Endodermal cell (in vitro differentiated cells): ENCODE measurements at regions not wholly inside any gene's neighbourhood (a gene's known extent, or its start where the extent isn't known, plus 50 kb on each side); places are given as distances from the start of the nearest gene placed in this dataset.

Source experiments
- DNase-seq: peaks from one replicate; pipeline ENCODE4 v3.0.0-alpha.2; 2017
- H3K27ac ChIP-seq: 2 replicates; pipeline ENCODE4 v1.5.1; 2013; ENCODE audit warnings: mild to moderate bottlenecking, low read depth, low read length, moderate library complexity
- H3K27me3 ChIP-seq: 2 replicates; pipeline ENCODE4 v1.6.1; 2013; ENCODE audit warnings: mild to moderate bottlenecking, low read length, moderate library complexity; ENCODE audit not compliant: insufficient read depth, control insufficient read depth, poor library complexity, severe bottlenecking
- H3K36me3 ChIP-seq: 2 replicates; pipeline ENCODE4 v1.7.0; 2013; ENCODE audit warnings: mild to moderate bottlenecking, low read length, moderate library complexity; ENCODE audit not compliant: control insufficient read depth, insufficient read depth
- H3K4me1 ChIP-seq: one replicate; pipeline ENCODE4 v1.7.0; 2013; ENCODE audit warnings: low read length; ENCODE audit not compliant: control insufficient read depth, insufficient read depth
- H3K4me3 ChIP-seq: 2 replicates; pipeline ENCODE4 v1.5.1; 2013; ENCODE audit warnings: mild to moderate bottlenecking, low read length, moderate library complexity
- H3K9ac ChIP-seq: 2 replicates; pipeline ENCODE4 v1.6.1; 2013; ENCODE audit warnings: mild to moderate bottlenecking, low read length, moderate library complexity; ENCODE audit not compliant: poor library complexity, severe bottlenecking; ENCODE audit errors: extremely low read depth
- H3K9me3 ChIP-seq: 2 replicates; pipeline ENCODE4 v1.6.1; 2013; ENCODE audit warnings: mild to moderate bottlenecking, low read length, moderate library complexity; ENCODE audit not compliant: control insufficient read depth
- H3K27ac Mint-ChIP-seq: 2 replicates; pipeline ENCODE4 v1.8.0; 2020; ENCODE audit warnings: mixed read lengths
- H3K27me3 Mint-ChIP-seq: 2 replicates; pipeline ENCODE4 v1.8.0; 2021; ENCODE audit warnings: mild to moderate bottlenecking, mixed read lengths; ENCODE audit not compliant: insufficient read depth
- H3K36me3 Mint-ChIP-seq: 2 replicates; pipeline ENCODE4 v1.8.0; 2020; ENCODE audit warnings: low read depth, mixed read lengths
- H3K4me1 Mint-ChIP-seq: 2 replicates; pipeline ENCODE4 v1.8.0; 2020; ENCODE audit warnings: mixed read lengths
- H3K4me3 Mint-ChIP-seq: 2 replicates; pipeline ENCODE4 v1.8.0; 2020; ENCODE audit warnings: mild to moderate bottlenecking, moderate library complexity, mixed read lengths
- H3K9me3 Mint-ChIP-seq: 2 replicates; pipeline ENCODE4 v1.8.0; 2020; ENCODE audit warnings: mild to moderate bottlenecking, mixed read lengths
- WGBS, 2 experiments: methylation state at CpG; one replicate each; pipeline versions ENCODE4 v1.1.5 to v1.1.7; 2013; ENCODE audit warnings: missing lambda C conversion rate in 2 of 2, mixed read lengths in 1 of 2; ENCODE audit not compliant: insufficient coverage in 1 of 2, insufficient read length in 1 of 2; 5-methylcytosine and 5-hydroxymethylcytosine counted together
- TF ChIP-seq, protein P1 (sequence below): fragments of 200-600 bp; sonication (generic); conservative IDR thresholded peaks from 2 replicates; pipeline ENCODE4 v1.5.0; 2021; ENCODE audit warnings: antibody characterized with exemption, mild to moderate bottlenecking

DNA sequence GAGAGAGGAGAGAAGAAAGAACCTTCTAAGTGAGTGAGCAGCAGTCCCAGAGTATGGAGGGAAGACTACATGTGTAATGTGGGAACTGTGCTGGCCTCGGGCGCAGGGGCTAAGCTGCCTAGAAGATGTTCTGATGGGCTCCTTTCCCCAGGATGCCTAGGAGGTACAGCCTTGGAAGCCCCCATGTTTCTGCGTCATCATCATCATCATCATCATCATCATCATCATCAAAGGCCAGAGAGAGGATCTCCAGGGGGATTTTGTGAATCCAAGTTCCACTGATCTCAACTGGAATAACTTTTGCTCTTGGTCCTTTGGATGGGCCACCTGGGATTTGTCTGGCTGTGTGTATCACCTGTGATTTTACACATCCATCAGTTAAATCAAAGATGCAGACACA is 86.0 kb downstream of the BUB3 start:
- Mint-ChIP-seq H3K4me1 (peaks cover 6% of the 10 kb centered on the region), H3K27me3 (peaks cover 10% of the 10 kb centered on the region)
- WGBS, 2 experiments = 86 to 89% methylated on average over 1 to 3 of the region's 3 CpGs

GRCh38 chr10:123240776-123241175 is 86.6 kb downstream of the BUB3 start:
- no peaks in the 10 kb centered on the region for H3K4me1 ChIP-seq
- H3K9me3 ChIP-seq = no peaks in the 10 kb centered on the region
- peak; percentile 7 for DNase-seq
- H3K36me3 ChIP-seq = no peaks in the 10 kb centered on the region
- WGBS, 2 experiments = 90% methylated on average over 2 of the region's 2 CpGs; no CpG with 5 or more reads in 1 of the 2 experiments
- H3K4me3 ChIP-seq = no peak overlapping the region
- Mint-ChIP-seq H3K4me1 (peaks cover 6% of the 10 kb centered on the region), H3K36me3 (peaks cover under 1% of the 10 kb centered on the region), H3K9me3 (no peaks in the 10 kb centered on the region), H3K27ac (no peak overlapping the region), H3K27me3 (peaks cover 8% of the 10 kb centered on the region), H3K4me3 (no peak overlapping the region)
- H3K9ac ChIP-seq = no peak overlapping the region
- H3K27me3 ChIP-seq = no peaks in the 10 kb centered on the region
- TF ChIP-seq, protein P1, sequence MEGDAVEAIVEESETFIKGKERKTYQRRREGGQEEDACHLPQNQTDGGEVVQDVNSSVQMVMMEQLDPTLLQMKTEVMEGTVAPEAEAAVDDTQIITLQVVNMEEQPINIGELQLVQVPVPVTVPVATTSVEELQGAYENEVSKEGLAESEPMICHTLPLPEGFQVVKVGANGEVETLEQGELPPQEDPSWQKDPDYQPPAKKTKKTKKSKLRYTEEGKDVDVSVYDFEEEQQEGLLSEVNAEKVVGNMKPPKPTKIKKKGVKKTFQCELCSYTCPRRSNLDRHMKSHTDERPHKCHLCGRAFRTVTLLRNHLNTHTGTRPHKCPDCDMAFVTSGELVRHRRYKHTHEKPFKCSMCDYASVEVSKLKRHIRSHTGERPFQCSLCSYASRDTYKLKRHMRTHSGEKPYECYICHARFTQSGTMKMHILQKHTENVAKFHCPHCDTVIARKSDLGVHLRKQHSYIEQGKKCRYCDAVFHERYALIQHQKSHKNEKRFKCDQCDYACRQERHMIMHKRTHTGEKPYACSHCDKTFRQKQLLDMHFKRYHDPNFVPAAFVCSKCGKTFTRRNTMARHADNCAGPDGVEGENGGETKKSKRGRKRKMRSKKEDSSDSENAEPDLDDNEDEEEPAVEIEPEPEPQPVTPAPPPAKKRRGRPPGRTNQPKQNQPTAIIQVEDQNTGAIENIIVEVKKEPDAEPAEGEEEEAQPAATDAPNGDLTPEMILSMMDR = no peak
- no peak overlapping the region for H3K27ac ChIP-seq

More for the DNA sequence above, 86.0 kb downstream of the BUB3 start:
- Histone ChIP-seq H3K4me3 (no peak overlapping the region), H3K27ac (no peak overlapping the region), H3K4me1 (no peaks in the 10 kb centered on the region), H3K27me3 (no peaks in the 10 kb centered on the region), H3K36me3 (no peaks in the 10 kb centered on the region), H3K9ac (no peak overlapping the region), H3K9me3 (no peaks in the 10 kb centered on the region)
- Mint-ChIP-seq H3K36me3 (peaks cover 6% of the 10 kb centered on the region), H3K27ac (no peak overlapping the region), H3K4me3 (no peak overlapping the region), H3K9me3 (peaks cover 2% of the 10 kb centered on the region)
- TF ChIP-seq, protein P1 = no peak
- DNase-seq = peak; percentile 8

- peaks cover 6% of the 10 kb centered on the region for H3K4me1 Mint-ChIP-seq
- H3K4me1 ChIP-seq = no peaks in the 10 kb centered on the region
- no peaks in the 10 kb centered on the region for H3K9me3 ChIP-seq
- H3K9me3 Mint-ChIP-seq = no peaks in the 10 kb centered on the region
- DNase-seq = no peak
- no peak overlapping the region for H3K27ac ChIP-seq
- H3K36me3 ChIP-seq = no peaks in the 10 kb centered on the region
- peaks cover 8% of the 10 kb centered on the region for H3K27me3 Mint-ChIP-seq
- no peaks in the 10 kb centered on the region for H3K36me3 Mint-ChIP-seq
- TF ChIP-seq, protein P1 = no peak
- H3K9ac ChIP-seq = no peak overlapping the region
- WGBS, 2 experiments = 91 to 92% methylated on average over 6 to 7 of the region's 7 CpGs
- H3K27ac Mint-ChIP-seq = no peak overlapping the region
- H3K4me3 ChIP-seq = no peak overlapping the region
- no peak overlapping the region for H3K4me3 Mint-ChIP-seq
- H3K27me3 ChIP-seq = no peaks in the 10 kb centered on the region
Observed at GRCh38 chr10:123241391-123242141, 87.4 kb downstream of the BUB3 start.
